Iris pigment epithelial cell (primary cell): ENCODE measurements at regions not wholly inside any gene's neighbourhood (a gene's known extent, or its start where the extent isn't known, plus 50 kb on each side); places are given as distances from the start of the nearest gene placed in this dataset.
"Not testable (repeated sequence)": the region's sequence is repeated elsewhere in the genome, so short reads cannot be mapped to it uniquely, and the experiment has no call there.

Experiments used
- DNase-seq: peaks from one replicate; pipeline ENCODE4 v3.0.0-alpha.2; 2011; ENCODE audit warnings: low read depth

- DNase-seq: no peak
Measured at GRCh38 chr2:36163520-36164254, 191.9 kb upstream of the CRIM1 start.

- DNase-seq: not testable (repeated sequence)
Measured at GRCh38 chr2:36157093-36157492, 198.5 kb upstream of the CRIM1 start.

- no peak for DNase-seq
Measured at GRCh38 chr2:36147670-36148390, 207.7 kb upstream of the CRIM1 start.

- DNase-seq: no peak
Measured at GRCh38 chr2:36146765-36147164, 208.8 kb upstream of the CRIM1 start.

- DNase-seq: no peak
Measured at GRCh38 chr2:36140391-36140790, 215.2 kb upstream of the CRIM1 start.

GRCh38 chr2:36137612-36138011 lies 218.0 kb upstream of the CRIM1 start:
- DNase-seq: no peak

GRCh38 chr2:36134281-36134680 lies 221.3 kb upstream of the CRIM1 start:
- no peak for DNase-seq

- no peak for DNase-seq
Measured at GRCh38 chr2:36128359-36128758, 227.2 kb upstream of the CRIM1 start.

- no peak for DNase-seq
Measured at GRCh38 chr2:36125702-36126101, 229.9 kb upstream of the CRIM1 start.

- no peak for DNase-seq
Measured at GRCh38 chr2:36123995-36124394, 231.6 kb upstream of the CRIM1 start.

- no peak for DNase-seq
Measured at GRCh38 chr2:36097022-36097421, 258.6 kb upstream of the CRIM1 start.

- not testable (repeated sequence) for DNase-seq
Measured at GRCh38 chr2:36091844-36092741, 263.5 kb upstream of the CRIM1 start.

GRCh38 chr2:36088716-36089328 lies 266.8 kb upstream of the CRIM1 start:
- DNase-seq: no peak

- no peak for DNase-seq
Measured at GRCh38 chr2:36087344-36087743, 268.2 kb upstream of the CRIM1 start.

- no peak for DNase-seq
Measured at GRCh38 chr2:36079793-36080192, 275.8 kb upstream of the CRIM1 start.

- DNase-seq: no peak
Measured at GRCh38 chr2:36074008-36074407, 281.6 kb upstream of the CRIM1 start.

GRCh38 chr2:36071698-36072097 lies 283.9 kb upstream of the CRIM1 start:
- DNase-seq: no peak

- DNase-seq: no peak
Measured at GRCh38 chr2:36069074-36069473, 286.5 kb upstream of the CRIM1 start.

- no peak for DNase-seq
Measured at GRCh38 chr2:36068086-36068485, 287.5 kb upstream of the CRIM1 start.

- no peak for DNase-seq
Measured at GRCh38 chr2:36060133-36060532, 295.4 kb upstream of the CRIM1 start.

GRCh38 chr2:36059691-36060090 lies 295.9 kb upstream of the CRIM1 start:
- no peak for DNase-seq

GRCh38 chr2:36058953-36059352 lies 296.6 kb upstream of the CRIM1 start:
- DNase-seq: no peak
